ES-I3 (cell line): ENCODE measurements at regions not wholly inside any gene's neighbourhood (a gene's known extent, or its start where the extent isn't known, plus 50 kb on each side); places are given as distances from the start of the nearest gene placed in this dataset.
"Not testable (repeated sequence)": the region's sequence is repeated elsewhere in the genome, so short reads cannot be mapped to it uniquely, and the experiment has no call there.

Experiments used
- H3K36me3 ChIP-seq: 2 replicates; pipeline ENCODE4 v1.6.1; 2013; ENCODE audit warnings: mild to moderate bottlenecking, low read length, control low read depth, moderate library complexity; ENCODE audit not compliant: insufficient read depth
- H3K4me1 ChIP-seq: 2 replicates; pipeline ENCODE4 v1.6.1; 2013; ENCODE audit warnings: mild to moderate bottlenecking, control low read depth, low read length; ENCODE audit not compliant: insufficient read depth
- H3K9ac ChIP-seq: 2 replicates; pipeline ENCODE4 v1.6.1; 2013; ENCODE audit warnings: low read depth, mild to moderate bottlenecking, low read length, moderate library complexity
- H3K9me3 ChIP-seq: 2 replicates; pipeline ENCODE4 v1.6.1; 2013; ENCODE audit warnings: mild to moderate bottlenecking, low read length, moderate library complexity; ENCODE audit not compliant: control insufficient read depth, insufficient read depth

DNA sequence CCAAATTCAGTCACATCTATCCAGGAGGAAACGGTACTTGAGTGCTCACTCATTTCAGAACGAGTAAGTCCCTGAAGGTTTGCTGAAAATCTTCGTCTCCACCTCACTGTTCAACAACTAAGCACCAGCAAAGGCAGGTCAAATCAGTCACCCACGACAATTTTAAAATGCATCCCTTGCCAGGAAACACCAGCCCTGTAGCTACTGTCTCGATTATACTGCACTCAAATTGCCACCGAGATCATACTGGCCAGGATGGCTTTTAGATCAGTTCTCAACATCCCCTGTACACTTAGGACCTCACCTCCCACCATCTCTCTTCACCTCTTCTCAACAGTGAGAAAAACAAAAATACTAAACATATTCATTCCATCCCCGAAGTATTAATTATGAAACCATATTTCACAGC lies 298.6 kb downstream of the AGTPBP1 start:
- H3K9ac ChIP-seq = no peak overlapping the region
- no peaks in the 10 kb centered on the region for H3K36me3 ChIP-seq
- H3K4me1 ChIP-seq = no peaks in the 10 kb centered on the region
- no peaks in the 10 kb centered on the region for H3K9me3 ChIP-seq

DNA sequence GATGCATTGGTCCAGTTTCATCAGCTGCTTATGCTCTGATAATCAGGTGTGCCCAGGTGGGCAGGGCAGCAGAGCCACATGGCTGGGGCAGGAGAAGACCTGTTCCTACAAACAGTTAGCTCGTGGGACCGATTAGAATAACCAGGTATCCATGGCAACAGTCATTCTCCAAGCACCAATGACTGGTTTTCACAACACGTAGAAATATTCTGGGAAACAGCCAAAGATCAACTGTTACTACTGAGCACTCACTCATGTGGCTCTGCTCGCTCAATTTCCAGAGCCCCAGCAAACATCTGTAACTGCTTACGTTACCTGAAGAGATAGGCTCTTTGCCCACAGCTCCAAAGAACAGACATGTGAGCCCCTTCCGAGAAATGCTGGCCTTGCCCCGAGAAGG lies 302.0 kb downstream of the AGTPBP1 start:
- no peaks in the 10 kb centered on the region for H3K4me1 ChIP-seq
- no peak overlapping the region for H3K9ac ChIP-seq
- no peaks in the 10 kb centered on the region for H3K9me3 ChIP-seq
- H3K36me3 ChIP-seq = no peaks in the 10 kb centered on the region

DNA sequence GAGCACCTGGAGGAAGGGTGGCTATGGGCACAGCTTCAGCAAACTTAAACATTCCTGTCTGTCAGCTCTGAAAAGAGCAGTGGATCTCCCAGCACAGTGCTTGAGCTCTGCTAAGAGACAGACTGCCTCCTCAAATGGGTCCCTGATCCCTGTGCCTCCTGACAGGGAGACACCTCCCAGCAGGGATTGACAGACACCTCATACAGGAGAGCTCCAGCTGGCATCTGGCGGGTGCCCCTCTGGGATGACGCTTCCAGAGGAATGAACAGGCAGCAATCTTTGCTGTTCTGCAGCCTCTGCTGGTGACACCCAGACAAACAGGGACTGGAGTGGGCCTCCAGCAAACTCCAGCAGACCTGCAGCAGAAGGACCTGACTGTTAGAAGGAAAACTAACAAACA lies 307.8 kb downstream of the AGTPBP1 start:
- H3K4me1 ChIP-seq, H3K9ac ChIP-seq, H3K9me3 ChIP-seq, H3K36me3 ChIP-seq: not testable (repeated sequence)

DNA sequence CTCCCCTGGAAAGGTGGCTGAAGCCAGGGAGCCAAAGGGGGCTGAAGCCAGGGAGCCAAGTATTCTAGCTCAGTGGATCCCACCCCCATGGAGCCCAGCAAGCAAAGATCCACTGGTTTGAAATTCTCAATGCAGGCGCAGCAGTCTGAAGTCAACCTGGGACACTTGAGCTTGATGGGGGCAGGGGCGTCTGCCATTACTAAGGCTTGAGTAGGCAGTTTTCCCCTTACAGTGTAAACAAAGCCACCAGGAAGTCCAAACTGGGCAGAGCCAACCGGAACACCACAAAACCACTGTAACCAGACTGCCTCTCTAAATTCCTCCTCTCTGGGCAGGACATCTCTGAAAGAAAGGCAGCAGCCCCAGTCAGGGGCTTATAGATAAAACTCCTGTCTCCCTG lies 308.2 kb downstream of the AGTPBP1 start:
- H3K9me3 ChIP-seq, H3K36me3 ChIP-seq, H3K9ac ChIP-seq, H3K4me1 ChIP-seq: not testable (repeated sequence)

DNA sequence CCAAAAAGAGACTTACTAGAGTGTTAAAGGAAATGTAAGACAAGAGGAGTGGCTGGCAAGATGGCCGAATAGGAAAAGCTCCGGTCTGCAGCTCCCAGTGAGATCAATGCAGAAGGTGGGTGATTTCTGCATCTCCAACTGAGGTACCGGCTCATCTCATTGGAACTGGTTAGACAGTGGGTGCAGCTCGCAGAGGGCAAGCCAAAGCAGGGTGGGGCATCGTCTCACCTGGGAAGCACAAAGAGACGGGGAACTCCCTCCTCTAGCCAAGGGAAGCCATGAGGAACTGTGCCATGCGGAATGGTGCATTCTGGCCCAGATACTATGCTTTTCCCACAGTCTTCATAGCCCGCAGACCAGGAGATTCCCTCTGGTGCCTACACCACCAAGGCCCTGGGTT lies 308.7 kb downstream of the AGTPBP1 start:
- no peak overlapping the region for H3K9ac ChIP-seq

DNA sequence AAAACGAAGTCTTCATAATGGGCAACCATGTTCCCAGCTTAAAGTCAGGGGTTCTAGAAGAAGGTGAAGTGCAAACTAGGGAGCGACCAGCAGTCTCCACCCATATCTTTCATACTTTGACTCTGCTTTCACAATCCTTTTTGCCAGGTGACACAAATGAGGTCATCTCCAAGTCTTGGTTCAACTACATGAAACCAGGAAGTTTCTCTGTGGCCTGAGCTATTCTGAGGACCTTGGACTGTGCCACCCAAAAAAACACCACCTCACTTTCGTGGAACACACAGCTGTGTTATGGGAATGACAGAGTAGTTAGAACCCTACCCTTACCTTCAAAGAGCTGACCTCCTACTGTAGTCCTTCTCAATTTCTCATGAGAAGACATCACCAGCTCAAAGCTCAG lies 309.2 kb downstream of the AGTPBP1 start:
- Histone ChIP-seq H3K9me3 (no peaks in the 10 kb centered on the region), H3K4me1 (no peaks in the 10 kb centered on the region), H3K36me3 (no peaks in the 10 kb centered on the region), H3K9ac (no peak overlapping the region)

More for the DNA sequence above, 308.7 kb downstream of the AGTPBP1 start:
- no peaks in the 10 kb centered on the region for H3K36me3 ChIP-seq
- H3K9me3 ChIP-seq = no peaks in the 10 kb centered on the region
- H3K4me1 ChIP-seq = no peaks in the 10 kb centered on the region

DNA sequence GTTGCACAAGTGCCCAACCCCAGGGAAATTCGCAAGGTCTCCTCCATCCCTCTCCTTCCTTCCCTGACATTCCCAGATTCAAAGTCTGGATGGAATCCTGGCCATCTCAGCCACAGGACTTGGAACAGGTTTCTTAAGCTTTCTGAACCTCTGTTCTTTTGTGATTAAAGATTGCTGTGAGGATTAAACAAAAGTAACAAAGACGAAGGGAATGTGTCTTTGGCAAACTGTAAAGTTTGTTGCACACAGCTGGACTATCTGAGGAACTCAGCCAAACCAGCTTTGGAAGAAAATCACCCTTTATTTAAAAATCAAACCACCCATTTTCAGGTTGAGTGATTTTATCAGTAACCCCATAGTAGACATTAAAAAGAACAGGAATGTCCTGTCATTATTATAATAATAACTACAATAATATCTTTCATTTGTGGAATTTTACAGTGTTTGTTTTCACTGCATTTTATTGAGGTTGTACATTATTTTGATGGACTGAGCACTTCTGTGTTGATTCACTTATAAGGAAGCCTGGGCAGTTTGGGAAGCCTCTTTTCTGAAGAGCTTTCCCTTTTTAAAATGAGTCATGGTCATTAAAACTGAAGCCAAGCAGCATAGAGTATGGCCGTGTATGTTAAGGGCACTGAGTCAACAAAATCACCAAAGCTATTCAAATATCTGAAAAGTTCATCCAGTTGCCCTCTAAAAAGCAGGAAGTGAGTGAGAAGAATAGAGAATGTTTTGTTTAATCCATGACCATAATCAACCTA lies 310.2 kb downstream of the AGTPBP1 start:
- Histone ChIP-seq H3K9ac (no peak overlapping the region), H3K9me3 (no peaks in the 10 kb centered on the region), H3K36me3 (no peaks in the 10 kb centered on the region), H3K4me1 (no peaks in the 10 kb centered on the region)

DNA sequence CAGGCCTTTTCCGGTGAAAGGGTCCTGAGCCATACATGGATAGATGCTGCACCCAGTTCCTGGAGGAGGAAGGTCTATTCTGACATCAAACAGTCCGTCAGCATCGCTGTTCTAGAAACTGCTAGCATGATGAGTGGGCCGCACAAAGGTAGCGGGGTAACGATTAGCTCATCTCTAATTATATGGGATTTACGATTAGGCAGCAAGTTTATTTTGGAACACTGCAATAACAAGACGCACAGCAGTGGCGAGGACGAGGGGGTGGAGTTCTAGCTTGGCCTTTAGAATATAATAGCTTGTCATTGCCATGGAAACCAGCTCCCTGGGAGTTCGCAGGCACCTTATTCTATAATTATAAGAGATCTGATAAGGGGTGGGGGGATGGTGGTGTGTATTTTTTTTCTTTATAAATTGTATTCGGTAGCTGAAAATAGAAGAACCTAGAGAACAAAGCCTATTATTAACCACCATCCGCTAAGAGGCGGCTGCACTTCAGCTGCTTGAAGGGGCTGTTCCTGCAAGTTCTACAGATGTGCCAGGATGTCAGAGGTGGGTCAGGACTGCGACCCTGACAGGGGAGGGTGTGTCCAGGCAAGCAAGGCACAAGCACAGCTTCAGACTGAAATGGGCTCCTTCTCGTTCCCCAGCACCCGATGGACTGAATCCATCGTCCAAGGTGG lies 311.0 kb downstream of the AGTPBP1 start:
- Histone ChIP-seq H3K4me1 (no peaks in the 10 kb centered on the region), H3K9me3 (no peaks in the 10 kb centered on the region)

DNA sequence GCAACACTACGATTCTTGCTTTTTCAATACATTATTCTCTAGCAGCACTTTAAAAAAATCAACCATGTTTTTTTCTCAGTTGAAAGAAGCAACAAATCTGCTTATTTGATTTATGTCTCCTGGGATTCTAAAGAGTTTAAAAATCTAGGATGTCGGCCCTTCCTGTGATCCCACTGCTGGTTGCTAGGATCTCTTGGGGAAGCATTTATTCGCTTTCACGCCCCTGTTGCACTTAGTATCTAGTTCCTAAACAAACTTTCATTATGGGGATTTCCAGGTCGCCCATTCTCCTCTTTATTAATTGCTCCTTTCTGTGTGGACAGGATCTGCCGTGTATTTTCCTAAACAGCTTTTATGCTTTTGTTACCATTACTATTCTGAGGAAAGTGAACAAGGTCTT lies 313.5 kb downstream of the AGTPBP1 start:
- H3K36me3 ChIP-seq = no peaks in the 10 kb centered on the region
- no peak overlapping the region for H3K9ac ChIP-seq
- no peaks in the 10 kb centered on the region for H3K9me3 ChIP-seq
- no peaks in the 10 kb centered on the region for H3K4me1 ChIP-seq

More for the DNA sequence above, 311.0 kb downstream of the AGTPBP1 start:
- Histone ChIP-seq H3K9ac (no peak overlapping the region), H3K36me3 (no peaks in the 10 kb centered on the region)

DNA sequence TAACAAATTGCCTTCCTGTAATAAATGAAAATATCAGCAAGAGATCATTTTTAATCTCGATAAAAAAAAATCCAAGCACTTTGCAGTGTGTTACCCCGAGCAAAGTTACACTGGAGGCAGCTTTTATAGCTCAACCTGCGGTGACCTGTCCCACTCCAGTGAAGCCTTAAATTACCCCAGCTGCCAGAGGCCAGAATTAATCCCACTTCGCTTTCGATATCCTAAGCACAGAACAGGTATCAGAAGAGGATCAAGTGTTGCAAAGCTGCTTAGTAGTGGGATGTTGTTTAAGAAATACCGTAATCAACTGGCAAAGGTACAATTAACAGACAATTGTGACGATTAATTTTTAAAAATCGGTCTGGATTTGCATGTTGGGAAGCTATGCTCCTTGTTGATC lies 314.0 kb downstream of the AGTPBP1 start:
- H3K9ac ChIP-seq = no peak overlapping the region
- no peaks in the 10 kb centered on the region for H3K36me3 ChIP-seq
- no peaks in the 10 kb centered on the region for H3K4me1 ChIP-seq
- no peaks in the 10 kb centered on the region for H3K9me3 ChIP-seq

DNA sequence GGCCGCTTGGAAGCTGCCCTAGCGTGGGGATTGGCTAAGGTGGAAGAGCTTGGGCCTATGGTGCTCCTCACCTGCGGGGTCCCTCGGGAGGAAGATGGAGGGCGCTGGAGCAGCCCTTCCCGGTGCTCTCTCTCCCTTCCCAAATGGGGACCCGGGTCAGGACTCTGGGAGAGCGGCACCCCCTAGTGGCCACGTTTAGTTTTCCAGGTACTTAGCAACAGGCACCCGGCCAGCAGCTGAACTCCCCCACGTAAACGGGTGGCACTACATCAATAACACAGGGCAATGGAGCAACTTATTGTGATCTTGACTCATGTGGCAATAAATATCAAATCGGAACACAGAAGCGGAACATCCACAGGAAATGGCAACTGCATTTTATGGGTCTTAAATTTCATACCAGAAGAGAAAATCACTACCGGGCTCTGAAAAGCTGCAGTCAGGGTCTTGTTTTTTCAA lies 316.6 kb downstream of the AGTPBP1 start:
- Histone ChIP-seq H3K9me3 (no peaks in the 10 kb centered on the region), H3K9ac (no peak overlapping the region), H3K4me1 (peaks cover 3% of the 10 kb centered on the region; the same call in 1 of the 2 replicates), H3K36me3 (no peaks in the 10 kb centered on the region)

DNA sequence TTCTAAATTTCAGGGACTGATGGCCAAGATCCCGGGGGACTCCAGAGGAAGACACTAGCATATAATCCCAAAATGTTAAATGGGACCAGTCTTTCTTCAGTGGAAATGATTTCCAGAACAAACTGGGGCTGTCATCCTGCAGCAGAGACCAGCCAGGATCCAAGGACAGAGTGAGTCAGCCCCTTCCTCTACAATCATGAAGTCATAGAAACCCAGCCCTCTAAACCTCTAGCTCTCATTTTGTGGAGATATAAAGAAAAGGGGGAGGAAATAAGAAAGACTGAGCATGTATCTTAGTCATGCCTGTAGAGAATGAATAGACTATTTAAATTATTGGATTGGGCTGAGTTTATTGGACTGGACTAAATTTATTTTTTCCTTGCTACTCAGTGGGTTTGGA lies 318.3 kb downstream of the AGTPBP1 start:
- Histone ChIP-seq H3K4me1 (peaks cover 3% of the 10 kb centered on the region; the same call in 1 of the 2 replicates), H3K9ac (no peak overlapping the region)

DNA sequence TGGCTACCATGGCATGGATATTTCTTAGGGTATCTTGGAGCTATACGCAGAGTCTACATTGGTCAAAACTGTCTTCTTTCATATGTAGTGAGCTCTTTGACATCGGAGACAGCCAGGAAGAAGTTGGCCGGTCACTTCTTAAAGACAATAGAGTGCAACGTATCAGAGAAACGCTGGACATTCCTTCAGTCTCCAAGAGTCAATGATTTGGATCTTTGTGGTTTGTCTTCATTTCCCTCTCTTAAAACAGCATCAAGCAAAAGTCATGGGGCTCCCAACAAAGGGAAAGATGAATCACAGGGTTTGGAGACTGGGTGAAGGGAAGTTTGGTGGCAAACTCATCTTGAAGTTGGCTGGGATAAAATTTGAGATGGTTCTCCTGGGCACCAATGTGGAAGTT lies 320.1 kb downstream of the AGTPBP1 start:
- Histone ChIP-seq H3K4me1 (peaks cover 3% of the 10 kb centered on the region; the same call in 1 of the 2 replicates), H3K36me3 (no peaks in the 10 kb centered on the region), H3K9ac (no peak overlapping the region), H3K9me3 (no peaks in the 10 kb centered on the region)

More for the DNA sequence above, 318.3 kb downstream of the AGTPBP1 start:
- no peaks in the 10 kb centered on the region for H3K36me3 ChIP-seq
- H3K9me3 ChIP-seq = no peaks in the 10 kb centered on the region

DNA sequence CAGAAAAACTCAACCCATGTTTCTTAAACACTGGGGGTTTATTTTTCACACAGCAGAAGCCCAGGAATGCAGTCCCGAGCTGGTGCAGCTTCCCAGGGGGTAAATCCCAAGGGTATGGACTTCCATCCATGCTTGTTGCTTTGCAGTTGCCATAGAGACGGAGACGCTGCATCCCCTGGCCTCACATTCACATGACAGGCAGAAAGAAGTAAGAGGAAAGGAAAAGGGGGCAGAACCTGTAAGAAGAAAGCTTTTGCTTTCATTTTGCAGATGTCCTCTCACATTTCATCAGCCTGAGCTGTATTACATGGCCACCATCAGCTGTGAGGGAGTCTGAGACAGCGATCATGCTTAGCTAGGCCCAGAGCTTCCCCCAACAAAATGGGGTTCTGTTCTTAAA lies 321.0 kb downstream of the AGTPBP1 start:
- Histone ChIP-seq H3K4me1 (peaks cover 3% of the 10 kb centered on the region; the same call in 1 of the 2 replicates), H3K36me3 (no peaks in the 10 kb centered on the region), H3K9me3 (no peaks in the 10 kb centered on the region), H3K9ac (no peak overlapping the region)

DNA sequence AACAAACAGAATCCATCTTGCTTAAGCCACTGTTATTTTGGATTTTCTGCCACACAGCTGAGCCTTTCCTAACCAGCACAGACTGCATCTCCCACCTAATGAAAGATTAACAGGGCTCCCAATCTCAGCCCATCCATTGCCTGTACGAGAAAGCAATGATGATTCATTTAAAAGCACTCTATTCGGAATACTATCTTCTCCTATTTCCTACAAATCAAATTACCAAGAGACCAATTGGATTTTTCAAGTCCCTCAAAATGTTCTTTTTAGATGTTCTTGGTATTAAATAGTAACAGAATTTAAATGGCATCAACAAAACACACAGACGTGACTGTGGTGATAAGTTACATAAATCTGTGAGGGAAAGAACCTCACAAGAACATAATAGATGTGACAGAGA lies 324.1 kb downstream of the AGTPBP1 start:
- H3K36me3 ChIP-seq = no peaks in the 10 kb centered on the region
- peaks cover 3% of the 10 kb centered on the region; the same call in 1 of the 2 replicates for H3K4me1 ChIP-seq
- H3K9ac ChIP-seq = no peak overlapping the region
- no peaks in the 10 kb centered on the region for H3K9me3 ChIP-seq
